ENCODE measurements at regions not wholly inside any gene's neighbourhood (a gene's known extent, or its start where the extent isn't known, plus 50 kb on each side); places are given as distances from the start of the nearest gene placed in this dataset.

DNA sequence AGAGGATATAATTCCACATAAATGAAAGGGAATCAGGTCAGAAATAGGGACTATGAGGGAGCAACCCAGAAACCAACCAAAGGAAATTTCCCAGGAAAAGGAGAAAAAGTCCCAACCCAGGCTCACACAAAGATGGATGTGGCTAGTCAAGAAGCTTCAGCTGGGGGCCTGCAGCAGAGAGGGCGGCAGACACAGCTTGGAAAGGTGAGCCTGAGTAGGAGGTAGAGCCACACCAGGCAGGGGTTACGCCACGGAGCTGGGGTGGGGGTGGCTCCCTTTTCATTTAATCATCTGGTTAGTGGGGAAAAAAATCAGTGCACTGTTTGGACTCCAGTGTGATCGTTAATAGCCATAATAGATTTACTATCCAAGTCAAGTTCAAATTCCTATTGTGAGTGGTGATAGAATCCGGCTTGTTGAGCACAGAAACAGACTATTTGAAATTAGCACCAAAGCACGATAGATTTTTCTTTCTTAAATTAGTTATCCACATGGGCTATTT is 220.6 kb downstream of the TPBG start:
- TF ChIP-seq, protein P1, sequence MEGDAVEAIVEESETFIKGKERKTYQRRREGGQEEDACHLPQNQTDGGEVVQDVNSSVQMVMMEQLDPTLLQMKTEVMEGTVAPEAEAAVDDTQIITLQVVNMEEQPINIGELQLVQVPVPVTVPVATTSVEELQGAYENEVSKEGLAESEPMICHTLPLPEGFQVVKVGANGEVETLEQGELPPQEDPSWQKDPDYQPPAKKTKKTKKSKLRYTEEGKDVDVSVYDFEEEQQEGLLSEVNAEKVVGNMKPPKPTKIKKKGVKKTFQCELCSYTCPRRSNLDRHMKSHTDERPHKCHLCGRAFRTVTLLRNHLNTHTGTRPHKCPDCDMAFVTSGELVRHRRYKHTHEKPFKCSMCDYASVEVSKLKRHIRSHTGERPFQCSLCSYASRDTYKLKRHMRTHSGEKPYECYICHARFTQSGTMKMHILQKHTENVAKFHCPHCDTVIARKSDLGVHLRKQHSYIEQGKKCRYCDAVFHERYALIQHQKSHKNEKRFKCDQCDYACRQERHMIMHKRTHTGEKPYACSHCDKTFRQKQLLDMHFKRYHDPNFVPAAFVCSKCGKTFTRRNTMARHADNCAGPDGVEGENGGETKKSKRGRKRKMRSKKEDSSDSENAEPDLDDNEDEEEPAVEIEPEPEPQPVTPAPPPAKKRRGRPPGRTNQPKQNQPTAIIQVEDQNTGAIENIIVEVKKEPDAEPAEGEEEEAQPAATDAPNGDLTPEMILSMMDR (IDR thresholded peaks at IDR 0.05) = no peak
- no peak for TF ChIP-seq POLR2A (IDR thresholded peaks at IDR 0.05)
- no peaks in the 10 kb centered on the region for H3K36me3 ChIP-seq
- ATAC-seq (no peak), DNase-seq (no peak)
- H3K27ac ChIP-seq = no peak overlapping the region
- no peaks in the 10 kb centered on the region for H3K27me3 ChIP-seq
- intact Hi-C loops (cut with DNase I) = no loop called here
- H3K4me1 ChIP-seq = peaks cover 0 to 2% (median 0%) of the 10 kb centered on the region in 4 donors
- no peak overlapping the region for H3K4me3 ChIP-seq
- no peaks in the 10 kb centered on the region for H3K9me3 ChIP-seq
- 41% methylated on average over 5 of the region's 6 CpGs for WGBS (ENCODE audit: insufficient coverage, low coverage, low lambda C conversion rate, missing lambda C conversion rate)

DNA sequence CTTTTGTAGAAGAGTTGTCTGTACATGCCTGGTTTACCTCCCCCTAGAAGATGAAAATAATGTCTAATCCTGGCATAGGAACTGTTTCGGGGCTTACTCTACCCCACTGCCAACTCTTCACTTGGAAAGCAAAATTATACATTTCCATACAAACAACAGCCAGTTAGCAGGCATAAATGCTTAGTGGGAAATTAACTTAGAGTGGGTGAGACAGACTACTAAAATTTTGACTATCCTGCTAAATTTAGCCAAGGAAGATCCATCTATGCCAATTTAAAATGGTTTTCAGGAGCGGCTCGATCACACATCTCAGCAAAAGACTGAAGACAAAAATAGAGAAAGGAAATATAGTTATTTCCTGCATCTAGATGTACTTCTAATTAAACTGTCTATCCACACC is 221.2 kb downstream of the TPBG start:
- H3K9me3 ChIP-seq = no peaks in the 10 kb centered on the region
- intact Hi-C loops (cut with DNase I) = no loop called here
- H3K27me3 ChIP-seq = no peaks in the 10 kb centered on the region
- WGBS (ENCODE audit: insufficient coverage, low coverage, low lambda C conversion rate, missing lambda C conversion rate) = 37% methylated on average over 3 of the region's 3 CpGs
- H3K27ac ChIP-seq = no peak overlapping the region
- H3K4me3 ChIP-seq = no peak overlapping the region
- peaks cover 0 to 2% (median 0%) of the 10 kb centered on the region in 4 donors for H3K4me1 ChIP-seq
- DNase-seq = no peak
- no peak for ATAC-seq
- H3K36me3 ChIP-seq = no peaks in the 10 kb centered on the region
- no peak for TF ChIP-seq POLR2A (IDR thresholded peaks at IDR 0.05)
- TF ChIP-seq, protein P1 (IDR thresholded peaks at IDR 0.05) = no peak

DNA sequence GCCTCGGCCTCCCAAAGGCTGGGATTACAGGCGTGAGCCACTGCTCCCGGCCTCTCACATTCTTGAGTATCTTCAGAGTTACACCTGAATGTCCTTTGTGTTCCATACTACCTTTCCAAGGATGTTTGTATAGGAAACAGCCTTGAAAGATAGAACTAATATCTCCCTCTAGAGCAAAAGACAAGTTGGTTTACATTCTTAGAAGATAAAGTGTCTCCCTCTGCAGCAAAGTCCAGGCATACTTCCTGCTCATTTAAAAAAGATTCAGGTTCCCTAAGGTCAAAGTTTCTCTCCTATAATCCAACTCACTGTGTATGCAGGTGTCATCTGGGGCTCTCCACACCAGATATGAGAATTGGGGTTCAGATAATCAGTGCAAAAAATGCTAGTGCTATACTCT is 224.4 kb downstream of the TPBG start:
- no peaks in the 10 kb centered on the region for H3K27me3 ChIP-seq
- H3K9me3 ChIP-seq = no peaks in the 10 kb centered on the region
- H3K36me3 ChIP-seq = no peaks in the 10 kb centered on the region
- no peak for ATAC-seq
- H3K4me3 ChIP-seq = no peak overlapping the region
- no peak overlapping the region for H3K27ac ChIP-seq
- intact Hi-C loops (cut with DNase I) = no loop called here
- peaks cover 0 to 2% (median 0%) of the 10 kb centered on the region in 4 donors for H3K4me1 ChIP-seq
- WGBS (ENCODE audit: insufficient coverage, low coverage, low lambda C conversion rate, missing lambda C conversion rate) = 77% methylated on average over 3 of the region's 3 CpGs
- DNase-seq = no peak
- no peak for TF ChIP-seq POLR2A (IDR thresholded peaks at IDR 0.05)
- TF ChIP-seq, protein P1 (IDR thresholded peaks at IDR 0.05) = no peak

DNA sequence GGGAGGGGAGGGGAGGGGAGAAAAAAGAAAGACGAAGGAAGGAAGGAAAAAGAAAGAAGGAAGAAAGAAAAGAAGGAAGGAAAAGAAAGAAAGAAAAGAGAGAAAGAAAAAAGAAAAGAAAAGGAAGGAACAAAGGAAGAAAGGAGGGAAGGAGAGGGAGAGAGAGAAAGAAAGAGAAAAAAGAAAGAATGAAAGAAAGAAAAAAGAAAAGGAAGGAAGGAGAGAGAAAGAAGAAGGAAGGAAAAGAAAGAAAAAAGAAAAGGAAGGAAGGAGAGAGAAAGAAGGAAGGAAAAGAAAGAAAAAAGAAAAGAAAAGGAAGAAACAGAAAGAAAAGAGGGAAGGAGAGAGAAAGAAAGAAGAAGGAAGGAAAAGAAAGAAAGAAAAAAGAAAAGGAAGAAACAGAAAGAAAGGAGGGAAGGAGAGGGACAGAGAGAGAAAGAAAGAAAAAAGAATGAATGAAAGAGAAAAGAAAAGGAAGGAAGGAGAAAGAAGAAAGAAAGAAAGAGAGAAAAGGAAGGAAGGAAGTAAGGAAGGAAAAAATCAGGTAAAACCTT is 225.3 kb downstream of the TPBG start:
- ATAC-seq (no peak), DNase-seq (no peak)
- Histone ChIP-seq H3K36me3 (no peaks in the 10 kb centered on the region), H3K9me3 (no peaks in the 10 kb centered on the region), H3K27me3 (no peaks in the 10 kb centered on the region), H3K27ac (no peak overlapping the region), H3K4me3 (no peak overlapping the region), H3K4me1 (peaks cover 0 to 2% (median 0%) of the 10 kb centered on the region in 4 donors)
- intact Hi-C loops (cut with DNase I) = no loop called here
- TF ChIP-seq, protein P1 (IDR thresholded peaks at IDR 0.05) = no peak
- TF ChIP-seq POLR2A (IDR thresholded peaks at IDR 0.05) = no peak
- 0% methylated on average over 1 of the region's 1 CpG for WGBS (ENCODE audit: insufficient coverage, low coverage, low lambda C conversion rate, missing lambda C conversion rate)

All from right lobe of liver (tissue), 6 donors.